Activated T-cell treated with anti-CD3 and anti-CD28 coated beads, Interleukin-2, amount 50 U/mL, for 4 hours (primary cell): ENCODE measurements at regions not wholly inside any gene's neighbourhood (a gene's known extent, or its start where the extent isn't known, plus 50 kb on each side); places are given as distances from the start of the nearest gene placed in this dataset.
"Not testable (repeated sequence)": the region's sequence is repeated elsewhere in the genome, so short reads cannot be mapped to it uniquely, and the experiment has no call there.

Experiments used
- ATAC-seq, 2 donors: fragments of 200-7000 bp; cut with Tn5 transposase; one replicate each; pipeline ENCODE4 v1.10.0; 2021
- DNase-seq: peaks from one replicate; pipeline ENCODE4 v3.0.0-alpha.2; 2020
- H3K27me3 Mint-ChIP-seq: one replicate; pipeline ENCODE4 v1.8.0; 2021; ENCODE audit warnings: low read depth, mixed read lengths
- H3K36me3 Mint-ChIP-seq: one replicate; pipeline ENCODE4 v1.8.0; 2022; ENCODE audit warnings: mixed read lengths; ENCODE audit not compliant: insufficient read depth
- H3K4me1 Mint-ChIP-seq: one replicate; pipeline ENCODE4 v1.8.0; 2021; ENCODE audit warnings: low read depth, mixed read lengths
- H3K4me3 Mint-ChIP-seq: one replicate; pipeline ENCODE4 v1.8.0; 2021; ENCODE audit warnings: mild to moderate bottlenecking, moderate library complexity, mixed read lengths
- H3K9me3 Mint-ChIP-seq: one replicate; pipeline ENCODE4 v1.8.0; 2021; ENCODE audit warnings: mixed read lengths

GRCh38 chr1:224559981-224560728 is 56.0 kb upstream of the CNIH3 start:
- H3K4me3 Mint-ChIP-seq, result no peak overlapping the region
- peaks cover 3% of the 10 kb centered on the region for H3K9me3 Mint-ChIP-seq
- no peaks in the 10 kb centered on the region for H3K4me1 Mint-ChIP-seq
- no peaks in the 10 kb centered on the region for H3K27me3 Mint-ChIP-seq
- no peak for ATAC-seq
- DNase-seq, result no peak
- peaks cover 2% of the 10 kb centered on the region for H3K36me3 Mint-ChIP-seq

- DNase-seq, H3K4me1 Mint-ChIP-seq, H3K36me3 Mint-ChIP-seq, H3K27me3 Mint-ChIP-seq, H3K4me3 Mint-ChIP-seq, H3K9me3 Mint-ChIP-seq, ATAC-seq: not testable (repeated sequence)
These were observed 53.2 kb upstream of the CNIH3 start for GRCh38 chr1:224562881-224563280.

- H3K4me1 Mint-ChIP-seq, result no peaks in the 10 kb centered on the region
- no peaks in the 10 kb centered on the region for H3K27me3 Mint-ChIP-seq
- no peak overlapping the region for H3K4me3 Mint-ChIP-seq
- ATAC-seq (no peak), DNase-seq (no peak)
- H3K36me3 Mint-ChIP-seq, result no peaks in the 10 kb centered on the region
- H3K9me3 Mint-ChIP-seq, result peaks cover 3% of the 10 kb centered on the region
These were observed 52.5 kb upstream of the CNIH3 start for GRCh38 chr1:224563666-224564065.

GRCh38 chr1:224564454-224565084 is 51.5 kb upstream of the CNIH3 start:
- no peak for DNase-seq
- H3K27me3 Mint-ChIP-seq, result no peaks in the 10 kb centered on the region
- H3K4me3 Mint-ChIP-seq, result no peak overlapping the region
- peaks cover 3% of the 10 kb centered on the region for H3K9me3 Mint-ChIP-seq
- H3K4me1 Mint-ChIP-seq, result no peaks in the 10 kb centered on the region
- no peaks in the 10 kb centered on the region for H3K36me3 Mint-ChIP-seq
- no peak for ATAC-seq

GRCh38 chr1:224565186-224565585 is 50.9 kb upstream of the CNIH3 start:
- H3K36me3 Mint-ChIP-seq, result no peaks in the 10 kb centered on the region
- no peak overlapping the region for H3K4me3 Mint-ChIP-seq
- DNase-seq (no peak), ATAC-seq (no peak)
- no peaks in the 10 kb centered on the region for H3K4me1 Mint-ChIP-seq
- no peaks in the 10 kb centered on the region for H3K27me3 Mint-ChIP-seq
- peaks cover 3% of the 10 kb centered on the region for H3K9me3 Mint-ChIP-seq

GRCh38 chr1:224565611-224566406 is 50.3 kb upstream of the CNIH3 start:
- Mint-ChIP-seq H3K9me3 (peaks cover 1% of the 10 kb centered on the region), H3K4me1 (no peaks in the 10 kb centered on the region), H3K36me3 (no peaks in the 10 kb centered on the region), H3K27me3 (no peaks in the 10 kb centered on the region), H3K4me3 (no peak overlapping the region)
- no peak for DNase-seq
- ATAC-seq, result no peak
